Calu3 (cell line): ENCODE measurements at regions not wholly inside any gene's neighbourhood (a gene's known extent, or its start where the extent isn't known, plus 50 kb on each side); places are given as distances from the start of the nearest gene placed in this dataset.
A peak's percentile ranks its signal among the peaks of the same experiment; 100 is the strongest.

Experiments
- BruUV-seq: library from RNA; stranded (reverse); fragments of 400-500 nt; replicated peaks from 2 replicates; lab custom pipeline; 2021; lab: Mats Ljungman, UMichigan
- CTCF ChIA-PET: fragments of 300-600 bp; sonication (Branson Sonifier 250); formaldehyde crosslinking; loops from one replicate; lab custom pipeline; 2022; ENCODE audit warnings: antibody characterized with exemption; lab: Charles Lee
- DNase-seq: peaks from one replicate; pipeline ENCODE4 v3.0.0; 2022
- H3K27ac Mint-ChIP-seq: one replicate; pipeline ENCODE4 v1.8.0; 2022; ENCODE audit warnings: mixed read lengths; ENCODE audit not compliant: unreplicated experiment
- H3K27me3 Mint-ChIP-seq: one replicate; pipeline ENCODE4 v1.8.0; 2022; ENCODE audit warnings: mixed read lengths; ENCODE audit not compliant: unreplicated experiment
- H3K36me3 Mint-ChIP-seq: one replicate; pipeline ENCODE4 v1.8.0; 2022; ENCODE audit warnings: mild to moderate bottlenecking, moderate library complexity, mixed read lengths; ENCODE audit not compliant: insufficient read depth, unreplicated experiment
- H3K4me1 Mint-ChIP-seq: one replicate; pipeline ENCODE4 v1.8.0; 2022; ENCODE audit warnings: mild to moderate bottlenecking, low read depth, mixed read lengths; ENCODE audit not compliant: unreplicated experiment
- H3K4me3 Mint-ChIP-seq: one replicate; pipeline ENCODE4 v1.8.0; 2022; ENCODE audit warnings: mild to moderate bottlenecking, low read depth, moderate library complexity, mixed read lengths; ENCODE audit not compliant: unreplicated experiment
- H3K9me3 Mint-ChIP-seq: one replicate; pipeline ENCODE4 v1.8.0; 2022; ENCODE audit warnings: low read depth, mixed read lengths; ENCODE audit not compliant: unreplicated experiment
- intact Hi-C: fragments of 100-400 bp; cut with micrococcal nuclease; formaldehyde crosslinking; loops from one replicate; pipeline ENCODE4 v1.10.0; 2022; ENCODE audit not compliant: unreplicated experiment
- TF ChIP-seq, protein P1 (sequence below): fragments of 200-600 bp; IDR thresholded peaks from one replicate; pipeline ENCODE4 v1.8.0; 2022; ENCODE audit warnings: antibody characterized with exemption; ENCODE audit not compliant: unreplicated experiment

GRCh38 chr6:85372915-85373270 is 77.0 kb upstream of the NT5E start:
- no peaks in the 10 kb centered on the region for H3K4me1 Mint-ChIP-seq
- H3K27me3 Mint-ChIP-seq, result no peaks in the 10 kb centered on the region
- intact Hi-C loops, result no loop called here
- H3K4me3 Mint-ChIP-seq, result no peak overlapping the region
- H3K36me3 Mint-ChIP-seq, result peaks cover 5% of the 10 kb centered on the region
- no peak for DNase-seq
- no peaks in the 10 kb centered on the region for H3K9me3 Mint-ChIP-seq
- H3K27ac Mint-ChIP-seq, result no peak overlapping the region
- no TSS peak for BruUV-seq
- CTCF ChIA-PET, result no interaction called here
- TF ChIP-seq, protein P1, sequence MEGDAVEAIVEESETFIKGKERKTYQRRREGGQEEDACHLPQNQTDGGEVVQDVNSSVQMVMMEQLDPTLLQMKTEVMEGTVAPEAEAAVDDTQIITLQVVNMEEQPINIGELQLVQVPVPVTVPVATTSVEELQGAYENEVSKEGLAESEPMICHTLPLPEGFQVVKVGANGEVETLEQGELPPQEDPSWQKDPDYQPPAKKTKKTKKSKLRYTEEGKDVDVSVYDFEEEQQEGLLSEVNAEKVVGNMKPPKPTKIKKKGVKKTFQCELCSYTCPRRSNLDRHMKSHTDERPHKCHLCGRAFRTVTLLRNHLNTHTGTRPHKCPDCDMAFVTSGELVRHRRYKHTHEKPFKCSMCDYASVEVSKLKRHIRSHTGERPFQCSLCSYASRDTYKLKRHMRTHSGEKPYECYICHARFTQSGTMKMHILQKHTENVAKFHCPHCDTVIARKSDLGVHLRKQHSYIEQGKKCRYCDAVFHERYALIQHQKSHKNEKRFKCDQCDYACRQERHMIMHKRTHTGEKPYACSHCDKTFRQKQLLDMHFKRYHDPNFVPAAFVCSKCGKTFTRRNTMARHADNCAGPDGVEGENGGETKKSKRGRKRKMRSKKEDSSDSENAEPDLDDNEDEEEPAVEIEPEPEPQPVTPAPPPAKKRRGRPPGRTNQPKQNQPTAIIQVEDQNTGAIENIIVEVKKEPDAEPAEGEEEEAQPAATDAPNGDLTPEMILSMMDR, result no peak

- CTCF ChIA-PET, result no interaction called here
Observed at GRCh38 chr6:85372188-85372914, 77.5 kb upstream of the NT5E start.

DNA sequence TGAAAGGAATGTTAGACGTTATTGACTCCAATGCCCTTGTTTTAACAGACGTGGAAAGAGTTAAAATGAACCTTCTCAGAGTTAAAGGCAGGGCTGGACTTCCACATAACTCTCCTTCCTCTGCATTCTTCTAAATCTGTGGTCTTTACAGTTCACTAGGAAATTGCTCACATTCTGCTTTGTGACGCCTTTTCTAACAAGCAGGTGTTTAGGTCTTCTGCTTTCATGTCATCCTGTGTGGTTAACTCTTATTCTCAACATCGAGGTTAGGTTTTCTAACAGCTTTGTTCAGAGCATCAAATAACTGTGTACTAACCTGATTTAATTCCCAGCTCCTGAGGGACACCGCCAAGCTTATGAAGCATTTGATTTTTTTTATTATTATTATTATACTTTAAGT is 81.3 kb upstream of the NT5E start:
- Mint-ChIP-seq H3K27ac (no peak overlapping the region), H3K4me1 (no peaks in the 10 kb centered on the region), H3K4me3 (no peak overlapping the region), H3K27me3 (no peaks in the 10 kb centered on the region), H3K36me3 (no peaks in the 10 kb centered on the region), H3K9me3 (peaks cover 3% of the 10 kb centered on the region)
- CTCF ChIA-PET, result no interaction called here
- intact Hi-C loops, result no loop called here
- TF ChIP-seq, protein P1, result no peak
- DNase-seq, result no peak
- no TSS peak for BruUV-seq

More at GRCh38 chr6:85372188-85372914, 77.5 kb upstream of the NT5E start:
- intact Hi-C loops, result no loop called here
- Mint-ChIP-seq H3K36me3 (peaks cover 5% of the 10 kb centered on the region), H3K27me3 (no peaks in the 10 kb centered on the region), H3K4me1 (no peaks in the 10 kb centered on the region), H3K9me3 (peaks cover 1% of the 10 kb centered on the region), H3K27ac (no peak overlapping the region), H3K4me3 (no peak overlapping the region)
- DNase-seq, result no peak
- TF ChIP-seq, protein P1, result no peak
- no TSS peak for BruUV-seq

GRCh38 chr6:85364344-85364743 is 85.5 kb upstream of the NT5E start:
- intact Hi-C loops, result loop anchor here (5.0 kb wide), 1 partner anchor 228 kb away; the partner anchor contains the start of gene SNX14
- DNase-seq, result peak; percentile 45
- peaks cover 9% of the 10 kb centered on the region for H3K36me3 Mint-ChIP-seq
- TF ChIP-seq, protein P1, result no peak
- no TSS peak for BruUV-seq
- peaks cover 35% of the 10 kb centered on the region for H3K4me1 Mint-ChIP-seq
- H3K9me3 Mint-ChIP-seq, result peaks cover 3% of the 10 kb centered on the region
- H3K27ac Mint-ChIP-seq, result no peak overlapping the region
- no peak overlapping the region for H3K4me3 Mint-ChIP-seq
- CTCF ChIA-PET, result no interaction called here
- no peaks in the 10 kb centered on the region for H3K27me3 Mint-ChIP-seq
